Sigmoid colon (tissue), 3 donors: ENCODE measurements at regions not wholly inside any gene's neighbourhood (a gene's known extent, or its start where the extent isn't known, plus 50 kb on each side); places are given as distances from the start of the nearest gene placed in this dataset.

Experiments
- POLR2A ChIP-seq, 2 donors: fragments of 450-650 bp; IDR thresholded peaks; one replicate each; pipeline ENCODE4 v1.6.1; 2016; ENCODE audit warnings: antibody characterized with exemption in 2 of 2, mild to moderate bottlenecking in 2 of 2, moderate library complexity in 2 of 2
- TF ChIP-seq, protein P1 (sequence below), 4 experiments: fragments of 450-650 bp in 3 of 4; fragments of 200-600 bp in 1 of 4; IDR thresholded peaks; one replicate each; pipeline ENCODE4 v1.5.1; 2016 to 2019; ENCODE audit warnings: antibody characterized with exemption in 4 of 4, mild to moderate bottlenecking in 3 of 4, moderate library complexity in 2 of 4

DNA sequence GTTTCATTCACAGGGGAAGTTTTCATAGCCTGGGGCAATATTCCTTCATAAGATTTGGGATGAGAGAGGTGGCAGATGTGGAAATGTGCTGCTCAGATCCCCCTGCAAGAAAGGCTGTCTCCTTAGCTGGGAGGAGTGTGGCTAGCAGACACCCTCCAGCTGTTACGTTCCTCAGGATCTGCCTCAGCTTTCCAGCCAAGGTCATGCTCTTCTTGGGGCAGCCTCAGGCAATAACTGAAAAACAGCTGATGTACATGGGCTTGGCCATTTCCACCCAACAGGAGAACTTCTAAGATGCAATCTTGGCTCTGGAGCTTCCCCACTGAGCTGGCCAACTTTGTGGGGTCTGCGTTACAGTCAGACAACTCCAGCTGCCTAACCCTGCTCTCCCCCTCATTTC lies 51.3 kb upstream of the SEPTIN7 start:
- TF ChIP-seq, protein P1, sequence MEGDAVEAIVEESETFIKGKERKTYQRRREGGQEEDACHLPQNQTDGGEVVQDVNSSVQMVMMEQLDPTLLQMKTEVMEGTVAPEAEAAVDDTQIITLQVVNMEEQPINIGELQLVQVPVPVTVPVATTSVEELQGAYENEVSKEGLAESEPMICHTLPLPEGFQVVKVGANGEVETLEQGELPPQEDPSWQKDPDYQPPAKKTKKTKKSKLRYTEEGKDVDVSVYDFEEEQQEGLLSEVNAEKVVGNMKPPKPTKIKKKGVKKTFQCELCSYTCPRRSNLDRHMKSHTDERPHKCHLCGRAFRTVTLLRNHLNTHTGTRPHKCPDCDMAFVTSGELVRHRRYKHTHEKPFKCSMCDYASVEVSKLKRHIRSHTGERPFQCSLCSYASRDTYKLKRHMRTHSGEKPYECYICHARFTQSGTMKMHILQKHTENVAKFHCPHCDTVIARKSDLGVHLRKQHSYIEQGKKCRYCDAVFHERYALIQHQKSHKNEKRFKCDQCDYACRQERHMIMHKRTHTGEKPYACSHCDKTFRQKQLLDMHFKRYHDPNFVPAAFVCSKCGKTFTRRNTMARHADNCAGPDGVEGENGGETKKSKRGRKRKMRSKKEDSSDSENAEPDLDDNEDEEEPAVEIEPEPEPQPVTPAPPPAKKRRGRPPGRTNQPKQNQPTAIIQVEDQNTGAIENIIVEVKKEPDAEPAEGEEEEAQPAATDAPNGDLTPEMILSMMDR (IDR thresholded peaks at IDR 0.05), result no peak
- no peak for TF ChIP-seq POLR2A (IDR thresholded peaks at IDR 0.05)
